Keratinocyte (primary cell): ENCODE measurements at regions not wholly inside any gene's neighbourhood (a gene's known extent, or its start where the extent isn't known, plus 50 kb on each side); places are given as distances from the start of the nearest gene placed in this dataset.

Source experiments
- DNase-seq: peaks from one replicate; pipeline ENCODE4 v3.0.0-alpha.2; 2011; ENCODE audit warnings: low read depth, missing footprints, low spot score
- FAIRE-seq: peaks from 2 replicates; lab custom pipeline; 2011; peaks lifted over from hg19 to GRCh38; lab: Jason Lieb, UNC
- H2AFZ ChIP-seq: 2 replicates; pipeline ENCODE4 v1.6.0; 2012; ENCODE audit warnings: low read length, control low read depth, inconsistent platforms; ENCODE audit not compliant: control insufficient read depth
- H3K27ac ChIP-seq: 2 replicates; pipeline ENCODE4 v1.5.1; 2011; ENCODE audit warnings: low read length; ENCODE audit not compliant: control insufficient read depth, insufficient read depth
- H3K27me3 ChIP-seq: 3 replicates; pipeline ENCODE4 v1.6.0; 2011; ENCODE audit warnings: low read length; ENCODE audit not compliant: control insufficient read depth, insufficient read depth; ENCODE audit errors: extremely low read depth
- H3K36me3 ChIP-seq, 2 experiments: 2 replicates in 1 of 2; 3 replicates in 1 of 2; pipeline ENCODE4 v1.5.1; 2011; ENCODE audit warnings: low read length in 2 of 2, mild to moderate bottlenecking in 1 of 2; ENCODE audit not compliant: control insufficient read depth in 2 of 2, insufficient read depth in 2 of 2; ENCODE audit errors: extremely low read depth in 1 of 2
- H3K4me1 ChIP-seq: 3 replicates; pipeline ENCODE4 v1.5.1; 2011; ENCODE audit warnings: low read length; ENCODE audit not compliant: control insufficient read depth, insufficient read depth; ENCODE audit errors: extremely low read depth
- H3K4me2 ChIP-seq: 3 replicates; pipeline ENCODE4 v1.6.0; 2011; ENCODE audit warnings: low read depth, low read length; ENCODE audit not compliant: control insufficient read depth, insufficient read depth; ENCODE audit errors: extremely low read depth
- H3K4me3 ChIP-seq, 3 experiments: fragments of 200-600 bp in 1 of 3; sonication (generic) in 1 of 3; 2 replicates in 2 of 3; 3 replicates in 1 of 3; pipeline ENCODE4 v1.5.1; 2011 to 2016; ENCODE audit warnings: low read length in 3 of 3, mild to moderate bottlenecking in 3 of 3, control low read depth in 2 of 3, inconsistent platforms in 1 of 3, low read depth in 1 of 3, mixed read lengths in 1 of 3, mixed run types in 1 of 3, moderate library complexity in 1 of 3; ENCODE audit not compliant: control insufficient read depth in 2 of 3, insufficient read depth in 2 of 3; ENCODE audit errors: extremely low read depth in 1 of 3
- H3K79me2 ChIP-seq: 2 replicates; pipeline ENCODE4 v1.6.0; 2012; ENCODE audit warnings: low read length; ENCODE audit not compliant: control insufficient read depth, insufficient read depth
- H3K9ac ChIP-seq: 3 replicates; pipeline ENCODE4 v1.6.0; 2011; ENCODE audit warnings: low read length; ENCODE audit not compliant: control insufficient read depth, insufficient read depth; ENCODE audit errors: extremely low read depth
- H3K9me1 ChIP-seq: 3 replicates; pipeline ENCODE4 v1.6.0; 2011; ENCODE audit warnings: low read length; ENCODE audit not compliant: control insufficient read depth, insufficient read depth; ENCODE audit errors: extremely low read depth
- H3K9me3 ChIP-seq: 2 replicates; pipeline ENCODE4 v1.5.1; 2012; ENCODE audit warnings: low read depth, low read length; ENCODE audit not compliant: control insufficient read depth
- H4K20me1 ChIP-seq: 3 replicates; pipeline ENCODE4 v1.6.0; 2011; ENCODE audit warnings: low read length; ENCODE audit not compliant: control insufficient read depth, insufficient read depth; ENCODE audit errors: extremely low read depth
- CTCF ChIP-seq, 3 experiments: IDR thresholded peaks in 1 of 3; conservative IDR thresholded peaks in 1 of 3; optimal IDR thresholded peaks in 1 of 3; 2 replicates in 2 of 3; 3 replicates in 1 of 3; pipeline versions ENCODE3 to v1.5.1; 2011; ENCODE audit warnings: low read length in 3 of 3, mild to moderate bottlenecking in 3 of 3, moderate library complexity in 2 of 3, control low read depth in 1 of 3, inconsistent platforms in 1 of 3; ENCODE audit not compliant: insufficient read depth in 2 of 3; ENCODE audit errors: extremely low read depth in 1 of 3
- EZH2 ChIP-seq: IDR thresholded peaks from one replicate; pipeline ENCODE4 v1.6.1; 2012; ENCODE audit warnings: inconsistent platforms, mild to moderate bottlenecking, low read length, moderate library complexity
- dilution Hi-C: fragments of 300-500 bp; cut with MboI; formaldehyde crosslinking; loops from one replicate; pipeline ENCODE4 v1.7.0; 2020; ENCODE audit warnings: low sequenced_read_pairs; ENCODE audit not compliant: extremely low pct_ligation_motif_present

- no peak for TF ChIP-seq CTCF (optimal IDR thresholded peaks at IDR 0.05 in 1 of 3, IDR thresholded peaks at IDR 0.05 in 1 of 3, conservative IDR thresholded peaks at IDR 0.05 in 1 of 3; ENCODE audit: extremely low read depth in 1 of 3, insufficient read depth in 2 of 3, low read length in 3 of 3)
- no peak for TF ChIP-seq EZH2
- H3K9me1 ChIP-seq = no peaks in the 10 kb centered on the region
- FAIRE-seq (no peak), DNase-seq (no peak)
- no peaks in the 10 kb centered on the region for H3K27me3 ChIP-seq
- no peaks in the 10 kb centered on the region for H3K4me1 ChIP-seq
- no peaks in the 10 kb centered on the region for H3K9me3 ChIP-seq
- H2AFZ ChIP-seq = no peak overlapping the region
- dilution Hi-C loops = no loop called here
- no peak overlapping the region for H3K27ac ChIP-seq
- no peaks in the 10 kb centered on the region for H4K20me1 ChIP-seq
- no peaks in the 10 kb centered on the region for H3K79me2 ChIP-seq
- H3K36me3 ChIP-seq = no peaks in the 10 kb centered on the region
- H3K4me2 ChIP-seq = no peak overlapping the region
- no peak overlapping the region for H3K9ac ChIP-seq
- no peak overlapping the region for H3K4me3 ChIP-seq
These were observed 246.9 kb downstream of the ACKR3 start for GRCh38 chr2:236816197-236817170.

- Histone ChIP-seq H3K27ac (no peak overlapping the region), H3K4me1 (no peaks in the 10 kb centered on the region), H3K4me3 (no peak overlapping the region), H3K79me2 (no peaks in the 10 kb centered on the region), H4K20me1 (no peaks in the 10 kb centered on the region), H3K4me2 (no peak overlapping the region), H3K9me1 (no peaks in the 10 kb centered on the region), H3K36me3 (no peaks in the 10 kb centered on the region), H3K27me3 (no peaks in the 10 kb centered on the region), H3K9ac (no peak overlapping the region), H2AFZ (no peak overlapping the region), H3K9me3 (peaks cover 1% of the 10 kb centered on the region)
- TF ChIP-seq EZH2 = no peak
- TF ChIP-seq CTCF (optimal IDR thresholded peaks at IDR 0.05 in 1 of 3, IDR thresholded peaks at IDR 0.05 in 1 of 3, conservative IDR thresholded peaks at IDR 0.05 in 1 of 3; ENCODE audit: extremely low read depth in 1 of 3, insufficient read depth in 2 of 3, low read length in 3 of 3) = no peak
- FAIRE-seq (no peak), DNase-seq (no peak)
- dilution Hi-C loops = no loop called here
These were observed 248.8 kb downstream of the ACKR3 start for GRCh38 chr2:236818281-236819045.
